Breast epithelium (tissue), 4 donors: ENCODE measurements at regions not wholly inside any gene's neighbourhood (a gene's known extent, or its start where the extent isn't known, plus 50 kb on each side); places are given as distances from the start of the nearest gene placed in this dataset.

Experiments
- DNase-seq, 2 donors: peaks; one replicate each; pipeline ENCODE4 v3.0.0-alpha.2; 2019; ENCODE audit warnings: low spot score in 2 of 2
- H3K27ac ChIP-seq, 2 donors: fragments of 200-600 bp; sonication (generic) in 1 of 2; one replicate each; pipeline ENCODE4 v1.5.1; 2016 to 2019; ENCODE audit warnings: mild to moderate bottlenecking in 1 of 2
- H3K27me3 ChIP-seq, 2 donors: fragments of 200-600 bp; sonication (generic) in 1 of 2; one replicate each; pipeline versions ENCODE4 v1.5.1 to v1.6.0; 2017 to 2019; ENCODE audit warnings: control low read depth in 1 of 2, mild to moderate bottlenecking in 1 of 2
- H3K36me3 ChIP-seq: fragments of 200-600 bp; one replicate; pipeline ENCODE4 v1.5.1; 2019
- H3K4me1 ChIP-seq, 2 donors: fragments of 200-600 bp; sonication (generic); one replicate each; pipeline ENCODE4 v1.5.1; 2016 to 2019; ENCODE audit warnings: control low read depth in 1 of 2
- H3K4me3 ChIP-seq, 3 donors: fragments of 200-600 bp; sonication (generic); 1 replicate in 2 of 3; 2 replicates in 1 of 3; pipeline ENCODE4 v1.5.1; 2016 to 2019; ENCODE audit warnings: mild to moderate bottlenecking in 3 of 3, moderate library complexity in 2 of 3
- H3K9me3 ChIP-seq, 2 donors: fragments of 200-600 bp; sonication (generic) in 1 of 2; one replicate each; pipeline ENCODE4 v1.5.1; 2016 to 2019; ENCODE audit warnings: control low read depth in 1 of 2
- POLR2A ChIP-seq: fragments of 450-650 bp; IDR thresholded peaks from one replicate; pipeline ENCODE4 v1.6.1; 2016; ENCODE audit warnings: antibody characterized with exemption, mild to moderate bottlenecking, moderate library complexity
- POLR2AphosphoS5 ChIP-seq, 3 donors: sonication (generic); formaldehyde crosslinking; IDR thresholded peaks; one replicate each; pipeline ENCODE4 v1.6.1; 2017; ENCODE audit warnings: antibody characterized with exemption in 3 of 3
- intact Hi-C: fragments of 100-400 bp; cut with DNase I; formaldehyde crosslinking; loops from one replicate; pipeline ENCODE4 v1.15.1; 2023; ENCODE audit warnings: low total_unique reads
- TF ChIP-seq, protein P1 (sequence below), 3 donors: fragments of 450-650 bp; IDR thresholded peaks; one replicate each; pipeline ENCODE4 v1.5.1; 2016 to 2017; ENCODE audit warnings: antibody characterized with exemption in 3 of 3, mild to moderate bottlenecking in 3 of 3, moderate library complexity in 3 of 3

GRCh38 chr4:135976860-135977259, 1555.4 kb downstream of the PCDH18 start:
- no peak overlapping the region for H3K4me3 ChIP-seq
- H3K4me1 ChIP-seq: no peaks in the 10 kb centered on the region
- TF ChIP-seq POLR2A (no peak), POLR2AphosphoS5 (IDR thresholded peaks at IDR 0.05) (no peak)
- TF ChIP-seq, protein P1, sequence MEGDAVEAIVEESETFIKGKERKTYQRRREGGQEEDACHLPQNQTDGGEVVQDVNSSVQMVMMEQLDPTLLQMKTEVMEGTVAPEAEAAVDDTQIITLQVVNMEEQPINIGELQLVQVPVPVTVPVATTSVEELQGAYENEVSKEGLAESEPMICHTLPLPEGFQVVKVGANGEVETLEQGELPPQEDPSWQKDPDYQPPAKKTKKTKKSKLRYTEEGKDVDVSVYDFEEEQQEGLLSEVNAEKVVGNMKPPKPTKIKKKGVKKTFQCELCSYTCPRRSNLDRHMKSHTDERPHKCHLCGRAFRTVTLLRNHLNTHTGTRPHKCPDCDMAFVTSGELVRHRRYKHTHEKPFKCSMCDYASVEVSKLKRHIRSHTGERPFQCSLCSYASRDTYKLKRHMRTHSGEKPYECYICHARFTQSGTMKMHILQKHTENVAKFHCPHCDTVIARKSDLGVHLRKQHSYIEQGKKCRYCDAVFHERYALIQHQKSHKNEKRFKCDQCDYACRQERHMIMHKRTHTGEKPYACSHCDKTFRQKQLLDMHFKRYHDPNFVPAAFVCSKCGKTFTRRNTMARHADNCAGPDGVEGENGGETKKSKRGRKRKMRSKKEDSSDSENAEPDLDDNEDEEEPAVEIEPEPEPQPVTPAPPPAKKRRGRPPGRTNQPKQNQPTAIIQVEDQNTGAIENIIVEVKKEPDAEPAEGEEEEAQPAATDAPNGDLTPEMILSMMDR (IDR thresholded peaks at IDR 0.05): no peak
- H3K27me3 ChIP-seq: no peaks in the 10 kb centered on the region
- no peak overlapping the region for H3K27ac ChIP-seq
- intact Hi-C loops: no loop called here
- no peaks in the 10 kb centered on the region for H3K9me3 ChIP-seq
- no peaks in the 10 kb centered on the region for H3K36me3 ChIP-seq
- DNase-seq: no peak

DNA sequence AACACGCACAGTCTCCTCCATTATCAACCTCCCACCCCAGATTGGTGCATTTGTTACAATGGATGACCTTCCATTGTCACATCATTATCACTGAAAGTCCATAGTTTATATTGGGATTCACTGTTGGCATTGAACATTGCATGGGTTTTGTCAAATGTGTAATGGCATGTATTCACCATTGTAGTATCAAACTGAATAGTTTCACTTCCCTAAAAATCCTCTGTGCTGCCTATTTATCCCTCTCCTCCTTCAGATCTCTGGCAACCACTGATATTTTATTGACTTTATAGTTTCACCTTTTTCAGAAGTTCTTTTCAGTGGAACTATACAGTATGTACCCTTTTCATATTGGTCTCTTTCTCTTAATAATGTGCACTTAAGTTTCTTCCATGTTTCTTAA, 1565.4 kb downstream of the PCDH18 start:
- intact Hi-C loops: no loop called here
- no peak for TF ChIP-seq POLR2AphosphoS5 (IDR thresholded peaks at IDR 0.05)
- TF ChIP-seq, protein P1 (IDR thresholded peaks at IDR 0.05): no peak
- no peak for TF ChIP-seq POLR2A

GRCh38 chr4:135963009-135963408, 1569.3 kb downstream of the PCDH18 start:
- Histone ChIP-seq H3K36me3 (no peaks in the 10 kb centered on the region), H3K9me3 (no peaks in the 10 kb centered on the region), H3K4me3 (no peak overlapping the region), H3K27ac (no peak overlapping the region), H3K27me3 (no peaks in the 10 kb centered on the region), H3K4me1 (no peaks in the 10 kb centered on the region)
- no peak for DNase-seq
- TF ChIP-seq POLR2AphosphoS5 (IDR thresholded peaks at IDR 0.05): no peak
- intact Hi-C loops: no loop called here

More for the DNA sequence above, 1565.4 kb downstream of the PCDH18 start:
- Histone ChIP-seq H3K27me3 (no peaks in the 10 kb centered on the region), H3K36me3 (no peaks in the 10 kb centered on the region), H3K27ac (no peak overlapping the region), H3K4me3 (no peak overlapping the region), H3K9me3 (no peaks in the 10 kb centered on the region), H3K4me1 (no peaks in the 10 kb centered on the region)
- DNase-seq: no peak

GRCh38 chr4:135949931-135950330, 1582.4 kb downstream of the PCDH18 start:
- H3K9me3 ChIP-seq: peaks cover 0 to 11% of the 10 kb centered on the region in 2 donors
- TF ChIP-seq POLR2AphosphoS5 (IDR thresholded peaks at IDR 0.05) (no peak), POLR2A (no peak)
- TF ChIP-seq, protein P1 (IDR thresholded peaks at IDR 0.05): no peak
- H3K4me1 ChIP-seq: no peaks in the 10 kb centered on the region
- DNase-seq: no peak
- no peak overlapping the region for H3K27ac ChIP-seq
- no peaks in the 10 kb centered on the region for H3K36me3 ChIP-seq
- intact Hi-C loops: no loop called here
- no peaks in the 10 kb centered on the region for H3K27me3 ChIP-seq
- H3K4me3 ChIP-seq: no peak overlapping the region

DNA sequence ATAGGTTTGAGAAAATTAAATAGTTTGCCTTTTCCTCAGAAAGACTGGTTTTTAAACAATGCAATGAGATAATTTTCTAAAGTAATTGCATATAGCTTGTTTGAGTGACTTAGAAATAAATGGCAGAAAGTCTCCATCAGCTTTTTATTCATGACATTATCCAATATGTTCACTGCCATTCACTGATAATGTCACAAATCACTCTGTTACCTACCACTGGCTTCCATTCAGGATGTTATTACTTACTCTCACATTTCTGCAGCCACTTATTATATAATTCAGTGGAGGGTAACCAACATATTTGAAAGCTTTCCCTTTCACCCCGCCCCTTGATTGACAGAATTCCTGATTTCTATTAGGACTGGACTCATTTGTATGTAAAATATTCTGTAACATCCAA, 1583.5 kb downstream of the PCDH18 start:
- TF ChIP-seq POLR2AphosphoS5 (IDR thresholded peaks at IDR 0.05) (no peak), POLR2A (no peak)
- TF ChIP-seq, protein P1 (IDR thresholded peaks at IDR 0.05): no peak
- no peaks in the 10 kb centered on the region for H3K27me3 ChIP-seq
- no peak overlapping the region for H3K27ac ChIP-seq
- intact Hi-C loops: no loop called here
- H3K36me3 ChIP-seq: no peaks in the 10 kb centered on the region
- no peaks in the 10 kb centered on the region for H3K4me1 ChIP-seq
- no peak overlapping the region for H3K4me3 ChIP-seq
- H3K9me3 ChIP-seq: peaks cover 0 to under 1% of the 10 kb centered on the region in 2 donors
- DNase-seq: no peak

- intact Hi-C loops: no loop called here
- Histone ChIP-seq H3K27me3 (no peaks in the 10 kb centered on the region), H3K4me1 (no peaks in the 10 kb centered on the region), H3K36me3 (no peaks in the 10 kb centered on the region), H3K27ac (no peak overlapping the region), H3K4me3 (no peak overlapping the region), H3K9me3 (no peaks in the 10 kb centered on the region)
- no peak for TF ChIP-seq POLR2AphosphoS5 (IDR thresholded peaks at IDR 0.05)
- TF ChIP-seq, protein P1 (IDR thresholded peaks at IDR 0.05): no peak
- no peak for DNase-seq
Measured at GRCh38 chr4:135941671-135942070, 1590.6 kb downstream of the PCDH18 start.
